GM21423 (cell line): ENCODE measurements at regions not wholly inside any gene's neighbourhood (a gene's known extent, or its start where the extent isn't known, plus 50 kb on each side); places are given as distances from the start of the nearest gene placed in this dataset.
"Not testable (repeated sequence)": the region's sequence is repeated elsewhere in the genome, so short reads cannot be mapped to it uniquely, and the experiment has no call there.

Source experiments
- ATAC-seq: cut with Tn5 transposase; IDR thresholded peaks from one replicate; pipeline ENCODE4 v1.9.1; 2021; ENCODE audit warnings: mild to moderate bottlenecking, moderate library complexity; ENCODE audit not compliant: unreplicated experiment

GRCh38 chr6:145073811-145074210, 661.5 kb downstream of the EPM2A start:
- no peak for ATAC-seq

- ATAC-seq: no peak
These were observed 660.5 kb downstream of the EPM2A start for GRCh38 chr6:145074805-145075204.

GRCh38 chr6:145075425-145075824, 659.9 kb downstream of the EPM2A start:
- ATAC-seq: no peak

- no peak for ATAC-seq
These were observed 659.0 kb downstream of the EPM2A start for GRCh38 chr6:145076115-145076841.

GRCh38 chr6:145077382-145077781, 657.9 kb downstream of the EPM2A start:
- no peak for ATAC-seq

GRCh38 chr6:145080651-145081050, 654.7 kb downstream of the EPM2A start:
- ATAC-seq: no peak

DNA sequence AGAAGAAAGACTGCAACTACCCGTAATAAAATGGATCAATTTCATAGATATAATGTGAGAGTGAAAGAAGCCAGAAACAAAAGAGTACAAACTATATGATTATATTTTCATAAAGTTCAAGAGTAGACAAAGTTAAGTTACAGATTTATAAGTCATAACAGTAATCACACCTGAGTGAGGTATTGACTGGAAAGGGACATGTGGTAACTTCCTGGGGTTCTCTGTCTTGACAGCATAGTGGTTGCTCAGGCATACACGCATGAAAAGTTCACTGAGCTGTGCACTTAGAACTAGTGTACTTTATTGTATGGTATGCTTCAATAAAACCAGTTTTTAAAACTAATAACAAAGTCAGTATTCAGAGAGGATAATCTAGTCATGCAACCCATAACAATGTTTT, 653.6 kb downstream of the EPM2A start:
- ATAC-seq: no peak

- no peak for ATAC-seq
These were observed 653.0 kb downstream of the EPM2A start for GRCh38 chr6:145082359-145082758.

DNA sequence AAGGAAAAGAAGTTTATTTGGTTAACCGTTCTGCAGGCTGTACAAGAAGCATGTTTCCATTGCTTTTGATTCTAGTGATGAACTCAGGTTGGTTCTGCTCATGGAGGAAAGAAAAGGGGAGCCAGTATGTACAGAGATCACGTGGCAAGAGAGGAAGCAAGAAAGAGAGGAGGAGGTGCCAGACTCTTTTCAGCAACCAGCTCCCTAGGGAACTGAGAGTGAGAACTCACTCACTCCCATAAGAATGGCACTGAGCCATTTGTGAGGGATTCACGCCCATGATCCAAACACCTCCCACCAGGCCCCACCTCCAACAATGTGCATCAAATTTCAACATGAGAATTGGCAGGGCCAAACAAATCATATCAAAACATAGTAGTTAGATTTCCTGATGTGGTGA, 649.1 kb downstream of the EPM2A start:
- ATAC-seq: peak; percentile 56

DNA sequence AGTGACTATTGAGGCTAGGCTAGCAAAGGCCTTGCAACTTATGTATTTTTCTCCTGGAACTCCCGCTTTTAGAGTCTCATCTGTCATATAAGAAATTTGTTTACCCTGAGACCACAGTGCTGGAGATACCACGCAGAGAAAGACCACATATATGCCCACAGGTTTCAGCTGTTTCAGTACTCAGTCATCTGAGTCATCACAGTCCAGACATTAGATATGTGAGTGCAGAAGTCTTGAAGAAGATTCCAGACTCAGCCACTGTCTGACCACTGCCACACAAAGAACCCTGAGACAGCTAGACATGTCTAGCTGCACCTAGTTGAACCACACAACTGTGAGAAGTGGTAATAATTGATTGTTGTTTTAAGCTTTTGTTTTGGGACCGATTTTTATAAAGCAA, 648.3 kb downstream of the EPM2A start:
- peak; percentile 42 for ATAC-seq

- no peak for ATAC-seq
These were observed 644.3 kb downstream of the EPM2A start for GRCh38 chr6:145090801-145091585.

- no peak for ATAC-seq
These were observed 643.7 kb downstream of the EPM2A start for GRCh38 chr6:145091586-145092142.

DNA sequence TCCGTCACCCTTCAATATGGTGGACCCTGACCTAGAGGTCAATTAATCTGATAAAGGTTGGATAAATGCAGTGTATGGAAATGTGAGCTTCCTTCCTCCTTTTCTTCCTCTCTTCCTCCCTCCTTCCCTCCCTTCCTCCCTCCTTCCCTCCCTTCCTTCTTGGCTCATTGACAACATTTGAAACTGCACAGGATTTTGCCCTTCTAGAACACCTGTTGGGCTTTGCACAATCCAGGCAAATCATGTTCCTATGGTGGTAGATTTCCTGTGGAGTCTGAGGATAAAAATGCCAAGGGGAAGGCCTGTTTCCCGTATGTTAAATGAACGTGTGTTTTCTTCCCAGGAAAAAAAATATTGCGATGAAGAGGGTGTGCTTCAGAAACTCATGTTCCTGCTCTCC, 642.8 kb downstream of the EPM2A start:
- no peak for ATAC-seq

GRCh38 chr6:145093226-145093625, 642.1 kb downstream of the EPM2A start:
- ATAC-seq: no peak

GRCh38 chr6:145096846-145097245, 638.5 kb downstream of the EPM2A start:
- no peak for ATAC-seq

- ATAC-seq: not testable (repeated sequence)
These were observed 637.2 kb downstream of the EPM2A start for GRCh38 chr6:145098127-145098526.

GRCh38 chr6:145099713-145100112, 635.6 kb downstream of the EPM2A start:
- ATAC-seq: no peak

DNA sequence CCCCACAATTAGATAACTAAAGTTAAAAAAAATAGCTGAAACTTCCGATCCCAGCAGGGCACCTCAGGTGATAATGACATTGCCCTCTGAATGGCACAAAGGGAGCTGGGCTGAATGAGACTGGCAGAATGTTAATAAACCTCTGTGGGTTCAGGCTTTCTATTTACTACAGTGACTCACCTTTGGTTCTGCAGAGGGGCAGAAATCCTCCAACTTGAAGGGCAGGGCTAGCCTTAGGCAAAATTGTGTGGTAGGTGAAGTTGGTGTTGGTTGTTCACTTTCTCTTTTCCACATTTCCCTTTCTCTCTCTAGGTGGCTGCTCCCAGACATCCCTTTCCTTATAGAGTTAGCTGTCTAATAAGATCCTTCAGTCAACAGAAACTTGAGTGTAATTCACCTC, 625.2 kb downstream of the EPM2A start:
- ATAC-seq: no peak

- not testable (repeated sequence) for ATAC-seq
These were observed 623.9 kb downstream of the EPM2A start for GRCh38 chr6:145111407-145111806.

GRCh38 chr6:145112711-145113148, 622.6 kb downstream of the EPM2A start:
- no peak for ATAC-seq

DNA sequence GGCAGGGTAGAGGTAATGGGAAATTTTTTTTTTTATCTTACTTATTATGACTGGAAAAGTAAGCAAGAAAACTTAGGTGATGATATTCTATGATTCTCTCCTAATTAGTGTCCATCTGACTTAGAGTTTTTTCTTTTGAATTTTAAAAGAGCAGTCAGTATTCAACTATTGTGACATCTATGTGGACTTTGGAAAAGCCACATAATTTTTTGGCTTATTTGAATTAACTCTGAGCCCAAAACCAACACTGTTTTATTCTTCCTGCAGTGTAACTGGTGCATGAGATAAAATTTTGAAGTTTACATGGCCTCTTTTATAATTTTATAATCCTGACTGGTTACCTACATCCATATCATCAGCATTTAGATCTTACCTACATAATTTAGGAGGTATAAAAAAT, 619.7 kb downstream of the EPM2A start:
- no peak for ATAC-seq

DNA sequence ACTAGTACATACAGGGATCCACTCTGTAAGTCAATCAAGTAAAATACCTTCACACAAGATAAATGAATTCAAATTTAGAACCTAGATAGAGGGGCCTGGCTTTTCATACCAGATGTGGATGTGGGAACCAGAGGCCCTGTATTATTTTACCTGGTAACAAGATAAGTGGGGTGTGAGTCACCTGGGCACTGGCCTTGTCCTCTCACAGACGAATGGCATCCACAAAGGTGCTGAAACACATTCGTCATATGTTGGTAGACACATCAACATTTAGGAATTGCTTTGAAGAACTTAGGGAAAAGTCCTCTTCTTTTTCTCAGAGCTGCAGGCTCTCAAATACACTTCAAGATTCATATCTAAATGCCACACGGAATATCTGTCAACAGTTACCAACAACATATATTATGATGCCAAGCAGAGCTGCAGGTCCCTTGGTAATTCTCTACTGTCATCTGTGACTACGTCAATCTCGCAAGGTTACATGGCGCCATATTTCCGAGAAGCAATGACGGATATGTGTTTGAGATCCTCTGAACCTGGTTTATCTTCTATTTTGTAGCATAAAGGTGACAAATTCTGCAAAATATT, 618.6 kb downstream of the EPM2A start:
- no peak for ATAC-seq
